ENCODE measurements at regions not wholly inside any gene's neighbourhood (a gene's known extent, or its start where the extent isn't known, plus 50 kb on each side); places are given as distances from the start of the nearest gene placed in this dataset.
"Not testable (repeated sequence)": the region's sequence is repeated elsewhere in the genome, so short reads cannot be mapped to it uniquely, and the experiment has no call there.

- FAIRE-seq (no peak), DNase-seq (ENCODE audit: insufficient read length, low spot score) (no peak)
- no peak for TF ChIP-seq TAF1 (IDR thresholded peaks at IDR 0.05; ENCODE audit: low read depth, low read length)
- no peak for TF ChIP-seq POLR2AphosphoS5 (IDR thresholded peaks at IDR 0.05; ENCODE audit: low read depth, low read length)
- TF ChIP-seq POU2F2 (IDR thresholded peaks at IDR 0.05; ENCODE audit: low read depth, low read length) = no peak
- no peak for TF ChIP-seq PAX5 (IDR thresholded peaks at IDR 0.05; ENCODE audit: insufficient read depth, low read length, severe bottlenecking)
- no peak for TF ChIP-seq POLR2A (IDR thresholded peaks at IDR 0.05; ENCODE audit: low read depth, low read length)
- no peak for TF ChIP-seq SPI1 (IDR thresholded peaks at IDR 0.05; ENCODE audit: low read depth, low read length)
Observed at GRCh38 chr12:87596134-87596533, 433.1 kb downstream of the C12orf50 start.

- FAIRE-seq (no peak), DNase-seq (ENCODE audit: insufficient read length, low spot score) (no peak)
- TF ChIP-seq POLR2A (IDR thresholded peaks at IDR 0.05; ENCODE audit: low read depth, low read length) (no peak), TAF1 (IDR thresholded peaks at IDR 0.05; ENCODE audit: low read depth, low read length) (no peak), SPI1 (IDR thresholded peaks at IDR 0.05; ENCODE audit: low read depth, low read length) (no peak), POU2F2 (IDR thresholded peaks at IDR 0.05; ENCODE audit: low read depth, low read length) (no peak), POLR2AphosphoS5 (IDR thresholded peaks at IDR 0.05; ENCODE audit: low read depth, low read length) (no peak), PAX5 (IDR thresholded peaks at IDR 0.05; ENCODE audit: insufficient read depth, low read length, severe bottlenecking) (no peak)
Observed at GRCh38 chr12:87585882-87586557, 443.2 kb downstream of the C12orf50 start.

GRCh38 chr12:87579091-87579490, 450.1 kb downstream of the C12orf50 start:
- not testable (repeated sequence) for DNase-seq (ENCODE audit: insufficient read length, low spot score); FAIRE-seq

- FAIRE-seq (no peak), DNase-seq (ENCODE audit: insufficient read length, low spot score) (no peak)
- TF ChIP-seq POLR2A (IDR thresholded peaks at IDR 0.05; ENCODE audit: low read depth, low read length) (no peak), POLR2AphosphoS5 (IDR thresholded peaks at IDR 0.05; ENCODE audit: low read depth, low read length) (no peak)
Observed at GRCh38 chr12:87575906-87576305, 453.3 kb downstream of the C12orf50 start.

GRCh38 chr12:87566918-87567317, 462.3 kb downstream of the C12orf50 start:
- not testable (repeated sequence) for DNase-seq (ENCODE audit: insufficient read length, low spot score); FAIRE-seq

GRCh38 chr12:87556985-87557384, 472.2 kb downstream of the C12orf50 start:
- FAIRE-seq = no peak
- no peak for TF ChIP-seq SPI1 (IDR thresholded peaks at IDR 0.05; ENCODE audit: low read depth, low read length)
- no peak for TF ChIP-seq POLR2AphosphoS5 (IDR thresholded peaks at IDR 0.05; ENCODE audit: low read depth, low read length)
- no peak for TF ChIP-seq POU2F2 (IDR thresholded peaks at IDR 0.05; ENCODE audit: low read depth, low read length)
- TF ChIP-seq POLR2A (IDR thresholded peaks at IDR 0.05; ENCODE audit: low read depth, low read length) = no peak
- no peak for TF ChIP-seq TAF1 (IDR thresholded peaks at IDR 0.05; ENCODE audit: low read depth, low read length)
- no peak for TF ChIP-seq PAX5 (IDR thresholded peaks at IDR 0.05; ENCODE audit: insufficient read depth, low read length, severe bottlenecking)
- DNase-seq (ENCODE audit: insufficient read length, low spot score) = no peak

- not testable (repeated sequence) for DNase-seq (ENCODE audit: insufficient read length, low spot score); FAIRE-seq
Observed at GRCh38 chr12:87531213-87531612, 498.0 kb downstream of the C12orf50 start.

GRCh38 chr12:87529413-87529812, 499.8 kb downstream of the C12orf50 start:
- TF ChIP-seq TAF1 (IDR thresholded peaks at IDR 0.05; ENCODE audit: low read depth, low read length) = no peak
- TF ChIP-seq POU2F2 (IDR thresholded peaks at IDR 0.05; ENCODE audit: low read depth, low read length) = no peak
- no peak for TF ChIP-seq PAX5 (IDR thresholded peaks at IDR 0.05; ENCODE audit: insufficient read depth, low read length, severe bottlenecking)
- no peak for FAIRE-seq
- no peak for DNase-seq (ENCODE audit: insufficient read length, low spot score)

- FAIRE-seq (no peak), DNase-seq (ENCODE audit: insufficient read length, low spot score) (no peak)
- no peak for TF ChIP-seq POLR2A (IDR thresholded peaks at IDR 0.05; ENCODE audit: low read depth, low read length)
- no peak for TF ChIP-seq TAF1 (IDR thresholded peaks at IDR 0.05; ENCODE audit: low read depth, low read length)
- no peak for TF ChIP-seq PAX5 (IDR thresholded peaks at IDR 0.05; ENCODE audit: insufficient read depth, low read length, severe bottlenecking)
- no peak for TF ChIP-seq SPI1 (IDR thresholded peaks at IDR 0.05; ENCODE audit: low read depth, low read length)
- no peak for TF ChIP-seq POLR2AphosphoS5 (IDR thresholded peaks at IDR 0.05; ENCODE audit: low read depth, low read length)
- no peak for TF ChIP-seq POU2F2 (IDR thresholded peaks at IDR 0.05; ENCODE audit: low read depth, low read length)
Observed at GRCh38 chr12:87520968-87521367, 508.2 kb downstream of the C12orf50 start.

GRCh38 chr12:87518481-87518880, 510.7 kb downstream of the C12orf50 start:
- FAIRE-seq (no peak), DNase-seq (ENCODE audit: insufficient read length, low spot score) (no peak)
- TF ChIP-seq PAX5 (IDR thresholded peaks at IDR 0.05; ENCODE audit: insufficient read depth, low read length, severe bottlenecking) = no peak
- TF ChIP-seq TAF1 (IDR thresholded peaks at IDR 0.05; ENCODE audit: low read depth, low read length) = no peak
- no peak for TF ChIP-seq POU2F2 (IDR thresholded peaks at IDR 0.05; ENCODE audit: low read depth, low read length)
- TF ChIP-seq POLR2A (IDR thresholded peaks at IDR 0.05; ENCODE audit: low read depth, low read length) = no peak
- TF ChIP-seq SPI1 (IDR thresholded peaks at IDR 0.05; ENCODE audit: low read depth, low read length) = no peak
- no peak for TF ChIP-seq POLR2AphosphoS5 (IDR thresholded peaks at IDR 0.05; ENCODE audit: low read depth, low read length)

GRCh38 chr12:87518036-87518435, 511.2 kb downstream of the C12orf50 start:
- DNase-seq (ENCODE audit: insufficient read length, low spot score) (no peak), FAIRE-seq (no peak)
- TF ChIP-seq TAF1 (IDR thresholded peaks at IDR 0.05; ENCODE audit: low read depth, low read length) (no peak), POLR2A (IDR thresholded peaks at IDR 0.05; ENCODE audit: low read depth, low read length) (no peak), POLR2AphosphoS5 (IDR thresholded peaks at IDR 0.05; ENCODE audit: low read depth, low read length) (no peak), SPI1 (IDR thresholded peaks at IDR 0.05; ENCODE audit: low read depth, low read length) (no peak), POU2F2 (IDR thresholded peaks at IDR 0.05; ENCODE audit: low read depth, low read length) (no peak), PAX5 (IDR thresholded peaks at IDR 0.05; ENCODE audit: insufficient read depth, low read length, severe bottlenecking) (no peak)

Data from GM12891 (cell line).